Keratinocyte (primary cell): ENCODE measurements at regions not wholly inside any gene's neighbourhood (a gene's known extent, or its start where the extent isn't known, plus 50 kb on each side); places are given as distances from the start of the nearest gene placed in this dataset.

Experiments used
- CTCF ChIP-seq, 3 experiments: IDR thresholded peaks in 1 of 3; conservative IDR thresholded peaks in 1 of 3; optimal IDR thresholded peaks in 1 of 3; 2 replicates in 2 of 3; 3 replicates in 1 of 3; pipeline versions ENCODE3 to v1.5.1; 2011; ENCODE audit warnings: low read length in 3 of 3, mild to moderate bottlenecking in 3 of 3, moderate library complexity in 2 of 3, control low read depth in 1 of 3, inconsistent platforms in 1 of 3; ENCODE audit not compliant: insufficient read depth in 2 of 3; ENCODE audit errors: extremely low read depth in 1 of 3
- EZH2 ChIP-seq: IDR thresholded peaks from one replicate; pipeline ENCODE4 v1.6.1; 2012; ENCODE audit warnings: inconsistent platforms, mild to moderate bottlenecking, low read length, moderate library complexity

- TF ChIP-seq CTCF (optimal IDR thresholded peaks at IDR 0.05 in 1 of 3, IDR thresholded peaks at IDR 0.05 in 1 of 3, conservative IDR thresholded peaks at IDR 0.05 in 1 of 3; ENCODE audit: extremely low read depth in 1 of 3, insufficient read depth in 2 of 3, low read length in 3 of 3): no peak
- TF ChIP-seq EZH2: no peak
Observed at GRCh38 chr6:1144842-1145767, 166.8 kb upstream of the FOXQ1 start.
